SK-N-SH treated with all-trans-retinoic acid at 6 μM for 48 hours (cell line): ENCODE measurements at regions not wholly inside any gene's neighbourhood (a gene's known extent, or its start where the extent isn't known, plus 50 kb on each side); places are given as distances from the start of the nearest gene placed in this dataset.
"Not testable (repeated sequence)": the region's sequence is repeated elsewhere in the genome, so short reads cannot be mapped to it uniquely, and the experiment has no call there.

ENCODE experiments used
- ATAC-seq: fragments of 200-7000 bp; cut with Tn5 transposase; 3 replicates; pipeline ENCODE4 v1.9.1; 2020; ENCODE audit warnings: mild to moderate bottlenecking, moderate library complexity
- ARNTL ChIP-seq: fragments of 450-650 bp; formaldehyde crosslinking; IDR thresholded peaks from 2 replicates; pipeline ENCODE4 v1.5.0; 2020; ENCODE audit warnings: low read depth, mild to moderate bottlenecking, moderate library complexity, borderline replicate concordance
- BACH2 ChIP-seq: fragments of 250-450 bp; sonication (Bioruptor Pico); IDR thresholded peaks from 2 replicates; pipeline ENCODE4 v1.9.0; 2021; ENCODE audit warnings: mild to moderate bottlenecking, borderline replicate concordance
- CSDC2 ChIP-seq: fragments of 250-450 bp; sonication (Bioruptor Pico); IDR thresholded peaks from 2 replicates; pipeline ENCODE4 v1.5.0; 2020; ENCODE audit warnings: mild to moderate bottlenecking, moderate library complexity
- CSRNP3 ChIP-seq: fragments of 250-450 bp; sonication (Bioruptor Pico); IDR thresholded peaks from 2 replicates; pipeline ENCODE4 v1.5.1; 2021; ENCODE audit warnings: mild to moderate bottlenecking, moderate library complexity
- GLIS3 ChIP-seq: fragments of 250-450 bp; sonication (Bioruptor Pico); IDR thresholded peaks from 2 replicates; pipeline ENCODE4 v1.5.0; 2020; ENCODE audit warnings: mild to moderate bottlenecking, moderate library complexity
- ISL1 ChIP-seq: fragments of 250-450 bp; sonication (Bioruptor Pico); IDR thresholded peaks from 2 replicates; pipeline ENCODE4 v2.1.2; 2022; ENCODE audit warnings: mild to moderate bottlenecking, moderate library complexity
- OSR1 ChIP-seq: fragments of 250-450 bp; sonication (Bioruptor Pico); IDR thresholded peaks from 2 replicates; pipeline ENCODE4 v1.8.0; 2022; ENCODE audit warnings: moderate library complexity, mild to moderate bottlenecking, inconsistent platforms
- PPARA ChIP-seq: fragments of 250-450 bp; sonication (Bioruptor Pico); IDR thresholded peaks from 2 replicates; pipeline ENCODE4 v1.5.0; 2020; ENCODE audit warnings: mild to moderate bottlenecking, borderline replicate concordance
- SNAI2 ChIP-seq: fragments of 250-450 bp; sonication (Bioruptor Pico); IDR thresholded peaks from 2 replicates; pipeline ENCODE4 v1.5.0; 2020; ENCODE audit warnings: mild to moderate bottlenecking, moderate library complexity
- TCF4 ChIP-seq: fragments of 250-450 bp; sonication (Bioruptor Pico); IDR thresholded peaks from 2 replicates; pipeline ENCODE4 v1.8.0; 2021; ENCODE audit warnings: mild to moderate bottlenecking, moderate library complexity, borderline replicate concordance
- TOX ChIP-seq: fragments of 250-450 bp; sonication (Bioruptor Pico); IDR thresholded peaks from 2 replicates; pipeline ENCODE4 v1.8.0; 2021; ENCODE audit warnings: mild to moderate bottlenecking, moderate library complexity, borderline replicate concordance
- TSHZ2 ChIP-seq: fragments of 250-450 bp; sonication (Bioruptor Pico); IDR thresholded peaks from 2 replicates; pipeline ENCODE4 v1.5.0; 2020; ENCODE audit warnings: mild to moderate bottlenecking, moderate library complexity
- ZC3H10 ChIP-seq: fragments of 250-450 bp; sonication (Bioruptor Pico); IDR thresholded peaks from 2 replicates; pipeline ENCODE4 v1.5.1; 2021; ENCODE audit warnings: mild to moderate bottlenecking, moderate library complexity
- ZFP3 ChIP-seq: fragments of 250-450 bp; sonication (Bioruptor Pico); IDR thresholded peaks from 2 replicates; pipeline ENCODE4 v1.5.0; 2020; ENCODE audit warnings: mild to moderate bottlenecking, moderate library complexity
- ZFP30 ChIP-seq: fragments of 450-650 bp; formaldehyde crosslinking; IDR thresholded peaks from 2 replicates; pipeline ENCODE4 v1.5.0; 2022; ENCODE audit warnings: mild to moderate bottlenecking, moderate library complexity
- ZNF70 ChIP-seq: fragments of 450-650 bp; formaldehyde crosslinking; IDR thresholded peaks from 2 replicates; pipeline ENCODE4 v1.5.0; 2020; ENCODE audit warnings: mild to moderate bottlenecking, moderate library complexity
- ZNF8 ChIP-seq: fragments of 450-650 bp; formaldehyde crosslinking; IDR thresholded peaks from 2 replicates; pipeline ENCODE4 v1.5.0; 2020; ENCODE audit warnings: mild to moderate bottlenecking, moderate library complexity
- TF ChIP-seq, protein P1 (sequence below): fragments of 250-450 bp; sonication (Bioruptor Pico); IDR thresholded peaks from 2 replicates; pipeline ENCODE4 v1.8.0; 2021; ENCODE audit warnings: low read depth, mild to moderate bottlenecking, moderate library complexity, borderline replicate concordance
- TF ChIP-seq, protein P2 (sequence below): fragments of 250-450 bp; sonication (Bioruptor Pico); IDR thresholded peaks from 2 replicates; pipeline ENCODE4 v1.5.1; 2020; ENCODE audit warnings: low read depth, mild to moderate bottlenecking, moderate library complexity
- TF ChIP-seq, protein P3 (sequence below): fragments of 250-450 bp; sonication (Bioruptor Pico); IDR thresholded peaks from 2 replicates; pipeline ENCODE4 v1.8.0; 2020; ENCODE audit warnings: mild to moderate bottlenecking, moderate library complexity, borderline replicate concordance

GRCh38 chr12:9405886-9406563 is 197.8 kb upstream of the PZP start (continued):
- TF ChIP-seq TSHZ2 (CRISPR knock-in tag) (no peak), ARNTL (CRISPR knock-in tag) (no peak), TCF4 (no peak), ZC3H10 (CRISPR knock-in tag) (no peak), PPARA (CRISPR knock-in tag) (no peak), BACH2 (no peak)
- TF ChIP-seq, protein P1, sequence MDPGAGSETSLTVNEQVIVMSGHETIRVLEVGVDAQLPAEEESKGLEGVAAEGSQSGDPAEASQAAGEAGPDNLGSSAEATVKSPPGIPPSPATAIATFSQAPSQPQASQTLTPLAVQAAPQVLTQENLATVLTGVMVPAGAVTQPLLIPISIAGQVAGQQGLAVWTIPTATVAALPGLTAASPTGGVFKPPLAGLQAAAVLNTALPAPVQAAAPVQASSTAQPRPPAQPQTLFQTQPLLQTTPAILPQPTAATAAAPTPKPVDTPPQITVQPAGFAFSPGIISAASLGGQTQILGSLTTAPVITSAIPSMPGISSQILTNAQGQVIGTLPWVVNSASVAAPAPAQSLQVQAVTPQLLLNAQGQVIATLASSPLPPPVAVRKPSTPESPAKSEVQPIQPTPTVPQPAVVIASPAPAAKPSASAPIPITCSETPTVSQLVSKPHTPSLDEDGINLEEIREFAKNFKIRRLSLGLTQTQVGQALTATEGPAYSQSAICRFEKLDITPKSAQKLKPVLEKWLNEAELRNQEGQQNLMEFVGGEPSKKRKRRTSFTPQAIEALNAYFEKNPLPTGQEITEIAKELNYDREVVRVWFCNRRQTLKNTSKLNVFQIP (CRISPR knock-in tag), result no peak
- TF ChIP-seq, protein P2, sequence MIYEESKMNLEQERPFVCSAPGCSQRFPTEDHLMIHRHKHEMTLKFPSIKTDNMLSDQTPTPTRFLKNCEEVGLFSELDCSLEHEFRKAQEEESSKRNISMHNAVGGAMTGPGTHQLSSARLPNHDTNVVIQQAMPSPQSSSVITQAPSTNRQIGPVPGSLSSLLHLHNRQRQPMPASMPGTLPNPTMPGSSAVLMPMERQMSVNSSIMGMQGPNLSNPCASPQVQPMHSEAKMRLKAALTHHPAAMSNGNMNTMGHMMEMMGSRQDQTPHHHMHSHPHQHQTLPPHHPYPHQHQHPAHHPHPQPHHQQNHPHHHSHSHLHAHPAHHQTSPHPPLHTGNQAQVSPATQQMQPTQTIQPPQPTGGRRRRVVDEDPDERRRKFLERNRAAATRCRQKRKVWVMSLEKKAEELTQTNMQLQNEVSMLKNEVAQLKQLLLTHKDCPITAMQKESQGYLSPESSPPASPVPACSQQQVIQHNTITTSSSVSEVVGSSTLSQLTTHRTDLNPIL, result no peak

DNA sequence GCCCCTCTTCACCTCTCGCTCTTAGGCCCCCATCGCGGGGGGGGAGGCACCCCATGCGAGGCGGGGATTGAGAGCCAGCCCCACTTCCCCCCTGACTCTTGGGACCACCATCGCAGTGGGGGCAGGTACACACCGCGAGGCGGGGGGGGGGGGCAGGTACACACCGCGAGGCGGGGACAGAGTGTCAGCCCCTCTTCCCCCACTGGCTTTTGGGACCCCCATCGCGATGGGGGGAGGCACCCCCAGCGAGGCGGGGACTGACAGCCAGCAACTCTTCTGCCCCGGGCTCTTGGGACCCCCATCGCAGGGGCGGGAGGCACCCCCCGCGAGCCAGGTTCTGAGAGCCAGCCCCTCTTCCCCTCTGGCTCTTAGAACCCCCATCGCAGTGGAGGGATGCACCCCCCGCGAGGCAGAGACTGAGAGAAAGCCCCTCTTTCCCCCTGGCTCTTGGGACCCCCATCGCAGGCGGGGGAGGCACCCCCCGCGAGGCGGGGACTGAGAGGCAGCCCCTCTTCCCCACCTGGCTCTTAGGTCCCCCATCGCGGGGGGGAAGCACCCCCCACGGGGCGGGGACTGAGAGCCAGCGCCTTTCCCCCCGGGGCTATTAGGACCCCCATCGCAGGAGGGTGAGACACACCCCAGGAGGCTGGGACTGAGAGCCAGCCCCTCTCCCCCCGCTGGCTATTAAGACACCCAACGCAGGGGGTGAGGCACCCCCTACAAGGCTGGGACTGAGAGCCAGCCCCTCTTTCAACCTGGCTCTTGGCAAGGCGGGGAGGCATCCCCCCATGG is 196.5 kb upstream of the PZP start:
- TF ChIP-seq ZC3H10 (CRISPR knock-in tag) (no peak), OSR1 (CRISPR knock-in tag) (no peak), TOX (CRISPR knock-in tag) (no peak), SNAI2 (no peak)
- TF ChIP-seq, all 23 proteins: peak for 0
- ATAC-seq, result no peak

DNA sequence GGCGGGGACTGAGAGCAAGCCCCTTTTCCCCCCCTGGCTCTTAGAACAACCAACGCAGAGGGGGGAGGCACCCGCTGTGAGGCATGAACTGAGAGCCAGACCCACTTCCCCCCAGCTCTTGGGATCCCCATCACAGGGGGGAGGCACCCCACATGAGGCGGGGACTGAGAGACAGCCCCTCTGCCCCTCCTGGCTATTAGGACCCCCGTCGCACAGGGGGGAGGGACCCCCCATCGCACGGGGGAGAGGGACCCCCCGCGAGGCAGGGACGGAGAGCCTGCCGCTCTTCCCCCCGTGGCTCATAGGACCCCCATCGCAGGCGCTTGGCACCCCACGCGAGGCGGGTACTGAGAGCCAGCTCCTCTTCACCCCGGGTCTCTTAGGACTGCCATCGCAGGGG is 195.8 kb upstream of the PZP start:
- no peak for ATAC-seq
- no peak for TF ChIP-seq GLIS3 (CRISPR knock-in tag)
- no peak for TF ChIP-seq ISL1 (CRISPR knock-in tag)
- no peak for TF ChIP-seq OSR1 (CRISPR knock-in tag)
- no peak for TF ChIP-seq ZFP30 (CRISPR knock-in tag)
- TF ChIP-seq ZNF8, result no peak
- no peak for TF ChIP-seq ARNTL (CRISPR knock-in tag)
- TF ChIP-seq, protein P1 (CRISPR knock-in tag), result no peak
- TF ChIP-seq, protein P3, sequence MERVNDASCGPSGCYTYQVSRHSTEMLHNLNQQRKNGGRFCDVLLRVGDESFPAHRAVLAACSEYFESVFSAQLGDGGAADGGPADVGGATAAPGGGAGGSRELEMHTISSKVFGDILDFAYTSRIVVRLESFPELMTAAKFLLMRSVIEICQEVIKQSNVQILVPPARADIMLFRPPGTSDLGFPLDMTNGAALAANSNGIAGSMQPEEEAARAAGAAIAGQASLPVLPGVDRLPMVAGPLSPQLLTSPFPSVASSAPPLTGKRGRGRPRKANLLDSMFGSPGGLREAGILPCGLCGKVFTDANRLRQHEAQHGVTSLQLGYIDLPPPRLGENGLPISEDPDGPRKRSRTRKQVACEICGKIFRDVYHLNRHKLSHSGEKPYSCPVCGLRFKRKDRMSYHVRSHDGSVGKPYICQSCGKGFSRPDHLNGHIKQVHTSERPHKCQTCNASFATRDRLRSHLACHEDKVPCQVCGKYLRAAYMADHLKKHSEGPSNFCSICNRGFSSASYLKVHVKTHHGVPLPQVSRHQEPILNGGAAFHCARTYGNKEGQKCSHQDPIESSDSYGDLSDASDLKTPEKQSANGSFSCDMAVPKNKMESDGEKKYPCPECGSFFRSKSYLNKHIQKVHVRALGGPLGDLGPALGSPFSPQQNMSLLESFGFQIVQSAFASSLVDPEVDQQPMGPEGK (CRISPR knock-in tag), result no peak
- no peak for TF ChIP-seq TOX (CRISPR knock-in tag)
- TF ChIP-seq BACH2, result no peak
- no peak for TF ChIP-seq ZNF70 (CRISPR knock-in tag)
- TF ChIP-seq CSDC2 (CRISPR knock-in tag), result no peak
- TF ChIP-seq CSRNP3 (CRISPR knock-in tag), result no peak
- TF ChIP-seq ZFP3 (CRISPR knock-in tag), result no peak
- no peak for TF ChIP-seq ZC3H10 (CRISPR knock-in tag)
- TF ChIP-seq, all 23 proteins: peak for 0

DNA sequence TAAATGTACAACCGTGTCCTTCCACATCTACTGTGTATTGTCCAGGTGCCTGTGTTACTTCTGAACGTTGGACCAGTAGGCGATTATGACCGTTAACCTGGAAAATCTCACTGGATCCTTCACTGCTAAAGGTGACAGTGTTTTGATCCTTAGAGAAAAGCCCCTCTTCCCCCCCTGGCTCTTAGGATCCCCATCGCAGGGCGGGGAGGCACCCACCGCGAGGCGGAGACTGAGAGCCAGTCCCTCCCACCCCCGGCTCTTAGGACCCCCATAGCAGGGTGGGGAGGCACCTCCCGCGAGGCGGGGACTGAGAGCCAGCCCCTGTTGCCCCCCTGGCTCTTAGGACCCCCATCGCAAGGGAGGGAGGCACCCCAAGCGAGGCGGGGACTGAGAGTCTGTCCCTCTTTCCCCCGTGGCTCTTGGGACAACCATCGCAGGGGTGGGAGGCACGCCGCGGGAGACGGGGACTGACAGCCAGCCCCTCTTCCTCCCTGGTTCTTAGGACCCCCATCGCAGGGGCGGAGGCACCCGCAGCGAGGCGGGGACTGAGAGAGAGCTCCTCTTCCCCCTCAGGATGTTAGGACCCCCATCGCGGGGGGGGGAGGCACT is 194.3 kb upstream of the PZP start:
- not testable (repeated sequence) for ATAC-seq

DNA sequence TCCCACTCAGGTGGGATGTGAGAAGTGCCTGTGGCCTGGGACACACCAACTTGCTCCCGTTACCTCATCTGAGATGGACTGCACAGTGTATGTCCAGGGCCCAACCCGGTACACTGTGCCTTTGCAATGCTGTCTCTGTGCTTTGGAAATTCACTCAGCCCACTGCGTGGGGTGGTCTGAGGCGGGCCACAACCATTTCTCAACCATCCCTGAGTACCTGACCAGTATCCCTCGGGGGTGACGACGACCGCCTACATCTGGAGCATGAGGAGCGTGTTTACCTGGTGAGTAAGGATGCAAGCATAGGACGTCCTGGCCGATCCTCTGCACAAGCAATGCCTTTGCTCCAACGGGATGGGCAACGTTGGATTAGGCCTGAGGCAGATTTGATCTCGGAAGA is 188.2 kb upstream of the PZP start:
- ATAC-seq, result not testable (repeated sequence)

DNA sequence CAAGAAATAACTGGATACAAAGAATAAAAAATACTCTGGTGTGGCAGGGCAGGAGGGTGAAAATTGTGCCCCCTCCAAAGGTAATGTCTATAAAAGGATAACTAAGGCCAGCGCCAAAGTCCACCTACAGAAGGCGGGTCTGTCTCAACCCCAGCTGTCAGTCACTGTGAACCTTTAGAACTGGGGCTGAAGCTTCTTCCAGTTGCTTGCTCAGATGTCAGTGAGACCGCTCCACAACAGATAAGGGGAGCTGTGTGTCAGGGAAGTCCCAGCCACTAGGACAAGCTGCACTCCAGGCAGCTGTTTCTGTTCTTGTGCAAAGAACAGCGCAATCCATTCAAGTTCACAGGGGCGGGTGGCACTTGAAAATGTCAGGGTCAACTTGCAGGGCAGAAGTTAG is 187.0 kb upstream of the PZP start:
- ATAC-seq, result not testable (repeated sequence)
